ENCODE measurements at regions not wholly inside any gene's neighbourhood (a gene's known extent, or its start where the extent isn't known, plus 50 kb on each side); places are given as distances from the start of the nearest gene placed in this dataset.

- no peak for TF ChIP-seq EZH2 (IDR thresholded peaks at IDR 0.05; ENCODE audit: insufficient read depth, poor library complexity, severe bottlenecking)
- no peak for TF ChIP-seq EZH2phosphoT487 (IDR thresholded peaks at IDR 0.05; ENCODE audit: insufficient read depth, low read depth)
Observed at GRCh38 chr20:53734006-53734688, 140.5 kb upstream of the ZNF217 start.
